ENCODE measurements at regions not wholly inside any gene's neighbourhood (a gene's known extent, or its start where the extent isn't known, plus 50 kb on each side); places are given as distances from the start of the nearest gene placed in this dataset.

DNA sequence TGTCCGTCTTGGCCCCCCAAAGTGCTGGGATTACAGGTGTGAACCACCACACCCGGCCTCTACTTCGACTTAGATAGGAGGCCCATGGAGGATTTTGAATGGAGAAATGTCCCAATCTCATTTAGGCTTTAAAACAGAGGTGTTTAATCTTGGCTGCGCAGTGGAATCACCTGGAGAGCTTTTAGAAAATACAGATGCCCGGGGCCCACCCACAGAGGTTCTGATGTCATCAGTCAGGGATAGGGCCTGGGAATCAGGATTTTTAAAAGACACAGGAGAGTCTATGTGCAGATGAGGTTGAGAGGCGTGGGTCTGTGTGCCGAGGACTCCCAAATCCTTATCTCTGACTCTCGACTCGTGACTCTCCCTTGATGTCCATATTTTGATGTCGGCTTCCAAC lies 124.0 kb upstream of the BOD1 start:
- H3K27ac Mint-ChIP-seq = no peak overlapping the region
- no peak for ATAC-seq
- H3K27me3 Mint-ChIP-seq = no peaks in the 10 kb centered on the region
- no peak for DNase-seq
- no peaks in the 10 kb centered on the region for H3K4me1 Mint-ChIP-seq
- H3K4me3 Mint-ChIP-seq = no peak overlapping the region
- H3K9me3 Mint-ChIP-seq = no peaks in the 10 kb centered on the region

DNA sequence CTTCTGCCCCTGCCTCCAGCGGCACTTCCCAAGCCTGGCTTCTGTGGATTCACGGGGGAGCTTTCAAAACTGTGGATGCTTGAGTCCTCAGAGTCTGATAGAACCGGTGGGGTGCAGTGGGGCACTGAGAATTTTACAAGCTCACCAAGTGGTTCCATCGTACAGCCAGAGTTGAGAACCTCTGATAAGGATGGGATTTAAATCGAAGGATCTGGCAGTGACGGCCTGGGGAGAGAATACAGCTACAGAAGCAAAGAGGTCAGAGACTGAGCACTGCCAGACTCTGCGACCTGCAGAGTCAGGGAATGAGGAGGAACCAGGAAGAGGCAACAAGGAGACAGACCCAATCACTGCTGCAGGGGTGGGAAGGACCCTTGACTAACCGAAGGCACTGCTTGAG lies 124.6 kb upstream of the BOD1 start:
- H3K4me1 Mint-ChIP-seq = no peaks in the 10 kb centered on the region
- H3K4me3 Mint-ChIP-seq = no peak overlapping the region
- DNase-seq (no peak), ATAC-seq (no peak)
- H3K27me3 Mint-ChIP-seq = no peaks in the 10 kb centered on the region
- H3K9me3 Mint-ChIP-seq = no peaks in the 10 kb centered on the region
- H3K27ac Mint-ChIP-seq = peak overlapping the region in 1 of 2 donors; percentile 55

DNA sequence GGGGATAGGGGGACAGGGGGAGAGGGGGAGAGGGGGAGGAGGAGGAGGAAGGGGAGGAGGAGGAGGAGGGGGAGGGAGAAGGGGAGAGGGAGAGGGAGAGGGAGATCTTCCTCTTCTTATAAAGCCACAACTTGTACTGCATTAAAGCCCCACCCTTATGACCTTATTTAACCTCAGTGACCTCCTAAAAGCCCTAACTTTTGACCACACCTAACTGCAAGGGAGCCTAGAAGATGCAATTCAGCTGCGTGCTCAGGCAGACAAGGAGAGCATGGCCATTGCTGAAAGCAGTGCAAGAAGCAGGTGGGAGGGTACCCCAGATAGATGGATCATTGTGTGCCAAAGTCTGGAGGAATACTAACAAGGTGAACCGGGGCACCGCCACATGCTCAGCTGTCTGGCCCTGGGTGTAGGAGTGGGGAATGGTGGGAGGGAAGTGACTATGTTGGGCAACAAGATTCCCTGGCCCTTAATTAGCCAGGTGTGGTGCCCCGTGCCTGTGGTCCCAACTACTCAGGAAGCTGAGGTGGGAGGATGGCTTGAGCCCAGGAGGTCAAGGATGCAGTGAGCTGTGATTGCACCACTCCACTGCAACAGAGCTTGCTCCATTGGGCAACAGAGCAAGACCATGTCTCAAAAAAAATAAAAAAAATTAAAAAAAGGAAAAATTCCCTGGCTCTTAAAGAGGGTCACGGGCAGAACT lies 125.4 kb upstream of the BOD1 start:
- Mint-ChIP-seq H3K4me3 (no peak overlapping the region), H3K4me1 (no peaks in the 10 kb centered on the region), H3K9me3 (no peaks in the 10 kb centered on the region), H3K27me3 (no peaks in the 10 kb centered on the region), H3K27ac (peak overlapping the region in 1 of 2 donors; percentile 22)
- DNase-seq (no peak), ATAC-seq (no peak)

DNA sequence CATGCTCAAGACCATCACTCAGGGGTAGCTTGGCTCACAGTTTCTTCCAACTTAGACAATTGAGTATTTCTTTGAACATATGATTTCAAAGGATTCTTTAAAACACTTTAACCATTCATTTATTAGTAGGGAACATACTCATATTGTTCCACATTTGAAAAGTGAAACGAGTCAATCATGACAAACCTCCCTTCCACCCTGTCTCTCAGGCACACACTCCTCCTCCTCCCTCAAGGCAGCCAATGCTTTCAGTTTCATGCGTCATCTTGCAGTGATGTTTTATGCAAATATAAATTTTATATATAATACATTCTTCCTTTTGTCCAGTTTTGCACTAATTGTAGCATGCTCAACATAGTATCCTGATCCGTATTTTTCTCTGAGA lies 126.0 kb upstream of the BOD1 start:
- Mint-ChIP-seq H3K9me3 (no peaks in the 10 kb centered on the region), H3K4me1 (no peaks in the 10 kb centered on the region), H3K4me3 (no peak overlapping the region), H3K27me3 (no peaks in the 10 kb centered on the region), H3K27ac (no peak overlapping the region)
- ATAC-seq (peak; percentile 56), DNase-seq (no peak)

GRCh38 chr5:173743641-173744343 lies 127.3 kb upstream of the BOD1 start:
- no peaks in the 10 kb centered on the region for H3K4me1 Mint-ChIP-seq
- ATAC-seq = no peak
- H3K4me3 Mint-ChIP-seq = no peak overlapping the region
- no peaks in the 10 kb centered on the region for H3K9me3 Mint-ChIP-seq
- no peaks in the 10 kb centered on the region for H3K27me3 Mint-ChIP-seq
- H3K27ac Mint-ChIP-seq = no peak overlapping the region
- no peak for DNase-seq

DNA sequence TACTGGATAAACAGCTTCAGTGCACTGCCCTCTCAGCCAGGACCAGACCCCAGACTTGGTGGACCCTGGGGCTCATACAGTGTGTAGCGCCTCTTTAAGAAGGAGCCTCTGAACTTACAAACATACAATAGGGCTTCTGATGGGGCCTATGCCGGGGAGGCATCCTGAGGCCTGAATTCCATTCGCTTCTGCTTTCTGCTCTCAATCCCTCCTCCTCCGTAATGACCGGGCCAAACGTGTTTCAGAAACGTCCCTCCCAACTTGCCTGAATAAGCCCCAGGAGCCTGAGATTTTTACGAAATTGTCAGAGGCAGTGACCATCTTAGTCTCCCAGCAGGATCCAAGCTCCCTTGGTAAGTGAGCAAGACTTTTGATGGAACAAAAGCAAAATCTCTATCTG lies 128.1 kb upstream of the BOD1 start:
- H3K4me1 Mint-ChIP-seq = no peaks in the 10 kb centered on the region
- H3K4me3 Mint-ChIP-seq = no peak overlapping the region
- ATAC-seq (no peak), DNase-seq (no peak)
- no peaks in the 10 kb centered on the region for H3K27me3 Mint-ChIP-seq
- no peaks in the 10 kb centered on the region for H3K9me3 Mint-ChIP-seq
- H3K27ac Mint-ChIP-seq = no peak overlapping the region

GRCh38 chr5:173745123-173745522 lies 128.7 kb upstream of the BOD1 start:
- no peaks in the 10 kb centered on the region for H3K9me3 Mint-ChIP-seq
- no peaks in the 10 kb centered on the region for H3K4me1 Mint-ChIP-seq
- H3K4me3 Mint-ChIP-seq = no peak overlapping the region
- H3K27ac Mint-ChIP-seq = no peak overlapping the region
- no peaks in the 10 kb centered on the region for H3K27me3 Mint-ChIP-seq
- DNase-seq (no peak), ATAC-seq (no peak)

DNA sequence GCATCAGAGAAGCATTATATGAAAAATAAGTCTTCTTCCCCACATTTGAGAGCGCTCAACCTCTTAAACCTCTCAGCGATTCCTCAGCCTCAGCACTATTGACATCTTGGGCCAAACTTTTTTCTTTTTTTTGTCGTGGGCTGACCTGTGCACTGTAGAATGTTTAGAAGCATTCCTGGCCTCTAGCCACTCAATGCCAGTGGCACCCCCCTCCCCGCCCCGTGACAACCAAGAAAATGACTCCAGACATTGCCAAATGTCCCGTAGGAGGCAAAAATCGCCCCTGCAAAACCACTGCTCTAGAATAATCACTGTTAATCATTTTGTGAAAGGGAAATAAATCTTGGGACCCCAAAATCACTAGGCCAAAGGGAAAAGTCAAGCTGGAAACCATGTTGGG lies 129.1 kb upstream of the BOD1 start:
- H3K4me1 Mint-ChIP-seq = no peaks in the 10 kb centered on the region

GRCh38 chr5:173746047-173746646 lies 129.7 kb upstream of the BOD1 start:
- peaks cover 2% of the 10 kb centered on the region for H3K27me3 Mint-ChIP-seq
- no peaks in the 10 kb centered on the region for H3K9me3 Mint-ChIP-seq
- no peak overlapping the region for H3K4me3 Mint-ChIP-seq
- H3K27ac Mint-ChIP-seq = no peak overlapping the region
- no peaks in the 10 kb centered on the region for H3K4me1 Mint-ChIP-seq
- ATAC-seq (no peak), DNase-seq (no peak)

More for the DNA sequence above, 129.1 kb upstream of the BOD1 start:
- Mint-ChIP-seq H3K27me3 (no peaks in the 10 kb centered on the region), H3K9me3 (no peaks in the 10 kb centered on the region), H3K27ac (no peak overlapping the region), H3K4me3 (no peak overlapping the region)
- ATAC-seq (no peak), DNase-seq (no peak)

DNA sequence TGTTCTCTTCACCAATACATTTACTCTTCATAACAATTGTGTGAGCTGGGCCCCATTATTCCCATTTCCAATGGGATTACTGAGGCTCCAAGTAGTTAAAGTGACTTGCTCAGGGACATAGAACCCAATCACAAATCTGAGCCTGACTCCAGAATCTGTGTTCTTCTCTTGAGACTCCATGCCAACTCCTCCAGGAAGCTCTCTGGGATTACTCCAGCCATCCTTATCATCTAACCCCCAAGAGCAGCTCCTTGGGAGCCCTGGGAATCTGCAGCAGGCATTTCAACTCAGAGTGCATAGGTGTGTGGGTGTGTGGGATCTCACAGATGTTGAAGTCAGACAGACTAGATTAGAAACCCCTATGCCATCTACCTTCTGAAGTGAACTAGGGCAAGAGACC lies 131.4 kb upstream of the BOD1 start:
- Mint-ChIP-seq H3K27me3 (peaks cover 9% of the 10 kb centered on the region), H3K4me3 (no peak overlapping the region), H3K9me3 (no peaks in the 10 kb centered on the region), H3K27ac (no peak overlapping the region), H3K4me1 (no peaks in the 10 kb centered on the region)
- DNase-seq = no peak
- ATAC-seq = no peak

- Mint-ChIP-seq H3K27me3 (peaks cover 17% of the 10 kb centered on the region), H3K4me3 (no peak overlapping the region), H3K27ac (no peak overlapping the region), H3K4me1 (no peaks in the 10 kb centered on the region), H3K9me3 (no peaks in the 10 kb centered on the region)
- DNase-seq (no peak), ATAC-seq (no peak)
Observed at GRCh38 chr5:173750538-173751265, 134.3 kb upstream of the BOD1 start.

DNA sequence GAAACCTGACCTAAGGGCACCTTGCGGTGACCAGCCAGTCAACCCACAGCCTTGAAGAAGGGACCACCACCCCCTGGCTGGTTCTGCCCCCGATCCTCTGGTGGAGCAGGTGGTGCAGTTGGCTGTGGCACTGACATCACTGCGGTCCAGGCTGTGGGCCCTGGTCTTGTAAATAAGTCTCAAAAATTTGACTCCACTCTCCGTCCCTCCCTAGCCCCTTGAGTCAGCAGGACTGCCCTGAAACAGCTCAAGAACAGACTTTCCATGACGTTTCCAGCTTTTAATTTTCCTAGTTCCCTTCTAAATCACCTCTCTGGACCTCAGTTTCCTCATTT lies 134.8 kb upstream of the BOD1 start:
- Mint-ChIP-seq H3K4me3 (no peak overlapping the region), H3K4me1 (no peaks in the 10 kb centered on the region), H3K9me3 (no peaks in the 10 kb centered on the region), H3K27me3 (peaks cover 17% of the 10 kb centered on the region), H3K27ac (no peak overlapping the region)
- no peak for DNase-seq
- no peak for ATAC-seq

DNA sequence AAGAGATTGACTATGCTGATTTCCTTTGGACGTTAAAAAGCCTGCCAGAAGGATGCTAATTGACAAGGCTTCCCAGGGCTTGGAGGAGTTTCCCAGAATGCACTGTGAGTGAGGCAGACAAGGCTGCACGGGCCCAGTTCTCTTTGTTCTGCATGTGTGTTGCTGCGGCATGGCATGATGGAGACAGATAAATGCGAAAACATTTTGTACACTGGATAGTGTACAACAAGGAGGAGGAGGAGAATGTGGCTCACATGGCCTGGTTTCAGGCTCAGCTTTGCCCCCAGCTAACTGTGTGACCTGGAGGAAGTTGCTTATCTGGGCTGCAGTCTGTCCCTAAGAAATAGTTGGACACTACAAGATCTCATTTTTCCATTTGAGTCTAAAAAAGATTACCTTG lies 135.5 kb upstream of the CPEB4 start:
- H3K4me3 Mint-ChIP-seq = no peak overlapping the region
- no peaks in the 10 kb centered on the region for H3K9me3 Mint-ChIP-seq
- ATAC-seq = no peak
- no peaks in the 10 kb centered on the region for H3K4me1 Mint-ChIP-seq
- H3K27ac Mint-ChIP-seq = no peak overlapping the region
- no peak for DNase-seq
- peaks cover 17% of the 10 kb centered on the region for H3K27me3 Mint-ChIP-seq

DNA sequence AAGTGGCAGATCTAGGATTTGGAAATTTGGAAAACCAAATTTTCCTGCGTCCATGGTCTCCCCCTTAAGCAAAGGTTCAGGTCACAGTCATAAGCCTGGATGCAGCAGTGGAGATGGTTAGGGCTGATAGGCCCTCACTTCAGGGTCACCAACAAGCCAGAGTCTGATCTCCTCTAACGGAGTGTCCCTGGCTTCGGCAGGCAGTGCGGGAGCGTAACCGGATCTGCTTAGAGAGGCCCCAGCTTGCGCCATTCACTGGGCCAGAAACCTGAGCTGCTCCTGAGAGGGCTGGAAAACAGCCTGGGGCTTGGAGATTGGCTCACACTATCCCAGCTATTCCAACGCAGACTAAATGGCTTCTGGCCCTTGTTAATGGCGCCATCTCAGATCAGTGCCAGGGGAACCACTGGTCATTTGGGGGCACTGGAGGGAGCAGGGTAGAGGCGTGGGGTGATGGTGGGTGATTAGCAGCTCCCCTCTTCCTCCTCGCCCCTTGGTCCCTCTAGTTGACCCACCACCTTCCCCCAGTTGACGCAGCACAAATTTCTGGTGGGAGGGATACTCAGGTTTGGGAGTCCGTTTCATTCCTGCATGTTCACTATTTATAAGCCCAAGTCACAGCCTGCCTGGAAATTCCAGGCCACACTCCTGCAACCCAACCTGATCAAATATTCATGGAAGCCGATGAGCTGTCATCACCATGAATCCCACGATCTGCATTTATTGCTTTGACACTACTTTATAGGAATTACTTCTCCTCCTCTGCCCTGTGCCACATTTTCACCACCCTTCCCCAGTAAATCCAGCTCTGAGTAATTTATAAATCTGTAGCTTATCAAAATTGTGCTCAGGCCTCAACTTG lies 134.6 kb upstream of the CPEB4 start:
- no peak overlapping the region for H3K27ac Mint-ChIP-seq
- no peaks in the 10 kb centered on the region for H3K4me1 Mint-ChIP-seq
- no peak for DNase-seq
- peaks cover 17% of the 10 kb centered on the region for H3K27me3 Mint-ChIP-seq
- H3K4me3 Mint-ChIP-seq = no peak overlapping the region
- no peak for ATAC-seq
- H3K9me3 Mint-ChIP-seq = no peaks in the 10 kb centered on the region

GRCh38 chr5:173755319-173755718 lies 132.8 kb upstream of the CPEB4 start:
- ATAC-seq = no peak

More at GRCh38 chr5:173755319-173755718, 132.8 kb upstream of the CPEB4 start:
- H3K4me3 Mint-ChIP-seq = no peak overlapping the region
- DNase-seq = no peak
- no peak overlapping the region for H3K27ac Mint-ChIP-seq
- H3K27me3 Mint-ChIP-seq = peaks cover 17% of the 10 kb centered on the region
- no peaks in the 10 kb centered on the region for H3K9me3 Mint-ChIP-seq
- H3K4me1 Mint-ChIP-seq = no peaks in the 10 kb centered on the region

Measured in stimulated activated naive CD8-positive, alpha-beta T cell treated with anti-CD3 and anti-CD28 coated beads, Interleukin-15, amount 100 ng/mL, for 72 hours (primary cell).